ENCODE measurements at regions not wholly inside any gene's neighbourhood (a gene's known extent, or its start where the extent isn't known, plus 50 kb on each side); places are given as distances from the start of the nearest gene placed in this dataset.

DNA sequence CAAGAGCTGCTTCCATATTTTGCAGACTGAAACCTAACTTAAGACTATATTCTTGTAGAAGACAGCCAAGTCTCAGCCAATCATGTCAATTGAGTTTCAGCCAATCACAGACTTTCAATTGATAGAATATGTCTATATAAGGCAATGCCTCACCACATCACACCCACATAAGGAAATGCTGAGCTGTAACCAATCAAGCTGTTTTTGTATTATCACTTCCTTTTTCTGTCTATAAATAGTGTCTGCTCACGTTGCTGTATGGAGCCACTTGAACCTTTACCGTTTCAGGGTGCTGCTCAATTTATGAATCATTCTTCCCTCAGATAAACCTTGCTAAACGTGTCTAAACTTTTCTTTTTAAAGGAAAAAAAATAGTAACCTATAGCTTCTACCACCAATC, 1554.4 kb upstream of the LRRTM1 start:
- Histone ChIP-seq H3K9me3 (no peaks in the 10 kb centered on the region), H3K4me1 (no peaks in the 10 kb centered on the region), H3K4me3 (no peak overlapping the region), H3K27ac (no peak overlapping the region), H3K36me3 (no peaks in the 10 kb centered on the region), H3K27me3 (no peaks in the 10 kb centered on the region)
- WGBS, 4 donors = 20 to 27% (median 22%) methylated on average over 3 of the region's 3 CpGs
- TF ChIP-seq, protein P1, sequence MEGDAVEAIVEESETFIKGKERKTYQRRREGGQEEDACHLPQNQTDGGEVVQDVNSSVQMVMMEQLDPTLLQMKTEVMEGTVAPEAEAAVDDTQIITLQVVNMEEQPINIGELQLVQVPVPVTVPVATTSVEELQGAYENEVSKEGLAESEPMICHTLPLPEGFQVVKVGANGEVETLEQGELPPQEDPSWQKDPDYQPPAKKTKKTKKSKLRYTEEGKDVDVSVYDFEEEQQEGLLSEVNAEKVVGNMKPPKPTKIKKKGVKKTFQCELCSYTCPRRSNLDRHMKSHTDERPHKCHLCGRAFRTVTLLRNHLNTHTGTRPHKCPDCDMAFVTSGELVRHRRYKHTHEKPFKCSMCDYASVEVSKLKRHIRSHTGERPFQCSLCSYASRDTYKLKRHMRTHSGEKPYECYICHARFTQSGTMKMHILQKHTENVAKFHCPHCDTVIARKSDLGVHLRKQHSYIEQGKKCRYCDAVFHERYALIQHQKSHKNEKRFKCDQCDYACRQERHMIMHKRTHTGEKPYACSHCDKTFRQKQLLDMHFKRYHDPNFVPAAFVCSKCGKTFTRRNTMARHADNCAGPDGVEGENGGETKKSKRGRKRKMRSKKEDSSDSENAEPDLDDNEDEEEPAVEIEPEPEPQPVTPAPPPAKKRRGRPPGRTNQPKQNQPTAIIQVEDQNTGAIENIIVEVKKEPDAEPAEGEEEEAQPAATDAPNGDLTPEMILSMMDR (IDR thresholded peaks at IDR 0.05) = no peak
- DNase-seq (no peak), ATAC-seq (no peak)
- intact Hi-C loops (cut with DNase I) = no loop called here

GRCh38 chr2:81853341-81853740, 1548.8 kb upstream of the LRRTM1 start:
- TF ChIP-seq, protein P1 (IDR thresholded peaks at IDR 0.05) = no peak
- no peak for TF ChIP-seq POLR2A (IDR thresholded peaks at IDR 0.05)
- H3K27me3 ChIP-seq = no peaks in the 10 kb centered on the region
- H3K36me3 ChIP-seq = no peaks in the 10 kb centered on the region
- H3K4me1 ChIP-seq = no peaks in the 10 kb centered on the region
- intact Hi-C loops (cut with DNase I) = no loop called here
- WGBS, 4 donors = 85 to 89% (median 87%) methylated on average over 2 of the region's 2 CpGs
- no peak overlapping the region for H3K4me3 ChIP-seq
- no peak overlapping the region for H3K27ac ChIP-seq
- no peak for DNase-seq
- no peak for ATAC-seq
- H3K9me3 ChIP-seq = no peaks in the 10 kb centered on the region

- TF ChIP-seq, protein P1 (IDR thresholded peaks at IDR 0.05) = no peak
- TF ChIP-seq POLR2A (IDR thresholded peaks at IDR 0.05) = no peak
- Histone ChIP-seq H3K27me3 (no peaks in the 10 kb centered on the region), H3K4me3 (no peak overlapping the region), H3K4me1 (no peaks in the 10 kb centered on the region), H3K36me3 (no peaks in the 10 kb centered on the region), H3K27ac (no peak overlapping the region), H3K9me3 (no peaks in the 10 kb centered on the region)
- intact Hi-C loops (cut with DNase I) = no loop called here
- ATAC-seq = no peak
- 85 to 91% (median 91%) methylated on average over 2 of the region's 2 CpGs for WGBS, 4 donors
- no peak for DNase-seq
Observed at GRCh38 chr2:81852651-81853050, 1548.1 kb upstream of the LRRTM1 start.

- intact Hi-C loops (cut with DNase I) = no loop called here
- no peaks in the 10 kb centered on the region for H3K36me3 ChIP-seq
- peaks cover 0 to 12% (median 3%) of the 10 kb centered on the region in 12 donors for H3K9me3 ChIP-seq
- no peaks in the 10 kb centered on the region for H3K4me1 ChIP-seq
- no peaks in the 10 kb centered on the region for H3K27me3 ChIP-seq
- WGBS, 4 donors = 44 to 71% (median 52%) methylated on average over 2 of the region's 2 CpGs
- H3K4me3 ChIP-seq = no peak overlapping the region
- no peak for DNase-seq
- TF ChIP-seq, protein P1 (IDR thresholded peaks at IDR 0.05) = no peak
- TF ChIP-seq POLR2A (IDR thresholded peaks at IDR 0.05) = no peak
- H3K27ac ChIP-seq = no peak overlapping the region
- no peak for ATAC-seq
Observed at GRCh38 chr2:81839780-81840179, 1535.2 kb upstream of the LRRTM1 start.

Data from heart left ventricle (tissue), 16 donors.